Myocyte (in vitro differentiated cells): ENCODE measurements at regions not wholly inside any gene's neighbourhood (a gene's known extent, or its start where the extent isn't known, plus 50 kb on each side); places are given as distances from the start of the nearest gene placed in this dataset. TPM values are rescaled to one million over a fixed set of nuclear protein-coding genes. Genes with fewer than 3 reads are reported as not detected.

ENCODE experiments used
- DNase-seq: peaks from one replicate; pipeline ENCODE4 v3.0.0-alpha.2; 2012; ENCODE audit warnings: low read depth
- microRNA counts: library from miRNA; unstranded; fragments of <30 nt; microRNA quantifications from one replicate; lab custom pipeline; 2016
- microRNA-seq: library from miRNA; unstranded; fragments of <30 nt; microRNA quantifications from one replicate; pipeline ENCODE4, GENCODE V29; 2016

DNA sequence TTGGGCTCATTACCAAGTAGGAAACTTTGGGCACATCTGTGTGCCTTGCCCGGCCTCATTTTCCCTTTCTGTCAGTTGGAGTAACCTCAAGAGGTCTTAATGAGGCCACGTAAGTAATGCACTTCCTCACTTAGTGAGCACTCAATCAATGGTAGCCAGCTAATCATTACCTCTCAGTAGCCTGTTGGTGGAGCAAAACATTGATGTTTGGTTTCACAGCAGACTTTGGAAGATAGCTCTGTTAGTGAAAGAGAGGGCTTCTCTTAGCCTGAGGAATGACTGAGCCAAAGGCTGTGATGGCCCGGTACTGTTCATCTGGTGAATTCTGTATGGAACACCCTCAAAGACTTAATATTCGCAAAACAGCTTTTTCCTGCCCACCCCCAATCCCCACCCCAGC, 55.9 kb upstream of the ID4 start:
- DNase-seq: no peak

DNA sequence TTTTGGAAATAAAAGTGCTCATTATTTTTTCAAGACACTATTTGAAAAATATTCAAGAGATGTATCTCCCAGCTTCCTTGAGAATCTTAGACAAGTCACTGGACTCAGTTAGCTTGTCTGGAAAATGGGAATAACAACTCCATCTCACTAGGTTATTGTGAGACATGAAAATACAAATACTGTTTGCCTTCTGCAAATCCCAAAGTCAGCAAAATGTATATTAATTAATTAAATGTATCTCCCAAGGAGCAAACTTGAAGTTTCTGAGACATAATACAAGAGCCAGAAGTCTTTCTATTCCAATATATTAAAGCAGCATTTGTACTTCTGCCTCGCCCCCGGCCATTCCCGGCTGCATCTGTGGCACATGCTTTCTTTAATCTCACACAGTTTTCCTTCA, 54.6 kb upstream of the ID4 start:
- no peak for DNase-seq

MicroRNAs encoded in the stretch of these regions (microRNA counts, 767-probe panel; counts per million panel counts)
- not detected for microRNA hsa-miR-548a-3p (lab: Ali Mortazavi, UCI)

Small RNAs in the stretch of these regions (microRNA-seq; reads per million reads assigned to microRNA genes)
- not detected for gene MIR548A1
